GM12864 (cell line): ENCODE measurements at regions not wholly inside any gene's neighbourhood (a gene's known extent, or its start where the extent isn't known, plus 50 kb on each side); places are given as distances from the start of the nearest gene placed in this dataset.

Experiments
- DNase-seq: peaks from one replicate; pipeline ENCODE4 v3.0.0-alpha.2; 2011; ENCODE audit warnings: low read depth
- H3K4me3 ChIP-seq: 2 replicates; pipeline ENCODE4 v1.5.1; 2011; ENCODE audit warnings: mild to moderate bottlenecking, low read depth, low read length, control low read depth
- TF ChIP-seq, protein P1 (sequence below): IDR thresholded peaks from 2 replicates; pipeline ENCODE4 v1.5.1; 2011; ENCODE audit warnings: low read depth, mild to moderate bottlenecking, moderate library complexity, low read length, control low read depth, inconsistent platforms; ENCODE audit errors: missing control alignments

DNA sequence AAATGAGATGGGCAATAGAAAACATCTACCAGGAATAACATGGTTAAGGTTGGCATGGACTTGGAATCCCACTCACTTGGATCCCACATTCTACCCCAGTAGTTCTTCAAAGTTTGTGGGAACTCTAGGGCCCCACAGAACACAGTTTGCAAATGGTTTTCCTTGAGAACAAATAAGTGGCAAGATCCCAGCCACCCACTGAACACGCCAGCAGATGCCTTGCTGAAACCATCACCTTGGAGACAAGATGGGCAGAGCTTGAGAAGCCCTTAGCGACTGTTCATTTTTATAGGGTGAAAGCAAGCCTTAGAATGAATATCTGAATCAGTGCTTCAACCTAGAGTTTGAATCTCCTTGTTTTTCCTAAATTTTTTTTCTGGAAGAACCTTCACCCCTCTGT lies 349.1 kb downstream of the RPS24 start:
- TF ChIP-seq, protein P1, sequence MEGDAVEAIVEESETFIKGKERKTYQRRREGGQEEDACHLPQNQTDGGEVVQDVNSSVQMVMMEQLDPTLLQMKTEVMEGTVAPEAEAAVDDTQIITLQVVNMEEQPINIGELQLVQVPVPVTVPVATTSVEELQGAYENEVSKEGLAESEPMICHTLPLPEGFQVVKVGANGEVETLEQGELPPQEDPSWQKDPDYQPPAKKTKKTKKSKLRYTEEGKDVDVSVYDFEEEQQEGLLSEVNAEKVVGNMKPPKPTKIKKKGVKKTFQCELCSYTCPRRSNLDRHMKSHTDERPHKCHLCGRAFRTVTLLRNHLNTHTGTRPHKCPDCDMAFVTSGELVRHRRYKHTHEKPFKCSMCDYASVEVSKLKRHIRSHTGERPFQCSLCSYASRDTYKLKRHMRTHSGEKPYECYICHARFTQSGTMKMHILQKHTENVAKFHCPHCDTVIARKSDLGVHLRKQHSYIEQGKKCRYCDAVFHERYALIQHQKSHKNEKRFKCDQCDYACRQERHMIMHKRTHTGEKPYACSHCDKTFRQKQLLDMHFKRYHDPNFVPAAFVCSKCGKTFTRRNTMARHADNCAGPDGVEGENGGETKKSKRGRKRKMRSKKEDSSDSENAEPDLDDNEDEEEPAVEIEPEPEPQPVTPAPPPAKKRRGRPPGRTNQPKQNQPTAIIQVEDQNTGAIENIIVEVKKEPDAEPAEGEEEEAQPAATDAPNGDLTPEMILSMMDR: no peak
- H3K4me3 ChIP-seq: no peak overlapping the region
- no peak for DNase-seq

DNA sequence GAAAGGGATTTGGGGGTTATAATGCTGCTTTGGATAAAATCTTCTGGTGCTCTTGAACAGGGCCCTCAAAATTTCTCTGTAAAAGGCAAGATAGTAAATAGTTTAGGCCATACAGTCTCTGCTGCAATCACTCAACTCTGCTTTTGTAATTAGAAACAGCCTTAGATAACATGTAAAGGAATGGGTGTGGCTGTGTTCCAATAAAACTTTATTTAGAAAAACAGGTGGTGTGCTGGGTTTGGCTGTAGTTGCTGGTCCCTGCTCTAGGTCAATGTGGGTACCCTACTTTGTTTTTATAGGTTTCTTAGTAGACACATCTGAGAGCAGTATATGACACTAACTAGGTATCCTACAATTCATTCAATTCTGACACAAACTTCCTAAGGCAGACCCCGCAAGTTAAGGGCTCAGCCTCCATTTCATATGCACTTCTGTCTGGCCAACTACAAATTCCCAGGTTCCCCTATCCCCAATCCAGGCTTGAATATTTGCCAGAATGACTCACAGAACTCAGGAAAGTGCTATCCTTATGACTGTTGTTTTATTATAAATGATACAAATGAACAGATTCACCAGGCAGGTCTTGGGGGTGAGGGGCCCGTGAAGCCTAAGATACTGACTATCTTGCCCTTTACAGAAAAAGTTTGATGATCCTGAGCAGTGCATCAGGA lies 349.9 kb downstream of the RPS24 start:
- no peak overlapping the region for H3K4me3 ChIP-seq
- TF ChIP-seq, protein P1: no peak
- DNase-seq: no peak

DNA sequence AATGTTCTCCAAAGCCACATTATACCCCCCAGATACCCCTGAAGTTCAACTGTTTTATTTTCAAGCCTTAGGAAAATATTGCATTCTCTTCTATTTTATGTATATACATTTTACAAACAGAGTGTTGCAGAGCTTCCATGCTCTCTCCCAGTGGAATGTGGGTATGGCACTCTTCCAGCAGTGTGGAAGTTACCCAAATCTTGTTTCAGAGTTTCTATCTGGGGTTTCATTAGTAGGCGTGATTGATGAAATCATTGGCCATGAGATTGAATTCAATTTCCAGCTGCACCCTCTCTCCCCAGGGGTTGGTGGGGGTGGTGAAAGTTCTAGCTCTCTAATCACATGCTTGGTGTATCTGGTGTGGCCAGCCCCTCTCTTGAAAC lies 350.4 kb downstream of the RPS24 start:
- no peak for DNase-seq
- no peak overlapping the region for H3K4me3 ChIP-seq
- TF ChIP-seq, protein P1: no peak

DNA sequence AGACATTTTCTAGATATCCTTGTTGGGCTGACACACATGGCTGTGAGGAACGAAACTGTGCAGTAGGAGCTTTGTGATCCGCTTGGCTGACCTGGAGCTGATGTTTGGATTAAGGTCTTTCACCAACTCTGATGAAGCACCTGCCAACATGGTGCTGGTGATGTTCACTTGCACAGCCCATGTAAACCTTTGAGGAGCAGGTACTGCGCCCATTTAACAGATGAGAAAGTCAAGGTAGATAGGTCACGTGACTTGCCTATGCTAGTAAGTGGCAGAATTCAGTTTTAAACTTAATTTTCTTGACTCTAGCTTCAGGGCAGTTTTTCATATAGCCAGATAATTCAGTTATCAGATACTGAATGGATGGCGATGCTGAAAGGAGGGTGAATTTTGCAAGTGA lies 351.9 kb downstream of the RPS24 start:
- no peak overlapping the region for H3K4me3 ChIP-seq
- no peak for DNase-seq
- TF ChIP-seq, protein P1: no peak

DNA sequence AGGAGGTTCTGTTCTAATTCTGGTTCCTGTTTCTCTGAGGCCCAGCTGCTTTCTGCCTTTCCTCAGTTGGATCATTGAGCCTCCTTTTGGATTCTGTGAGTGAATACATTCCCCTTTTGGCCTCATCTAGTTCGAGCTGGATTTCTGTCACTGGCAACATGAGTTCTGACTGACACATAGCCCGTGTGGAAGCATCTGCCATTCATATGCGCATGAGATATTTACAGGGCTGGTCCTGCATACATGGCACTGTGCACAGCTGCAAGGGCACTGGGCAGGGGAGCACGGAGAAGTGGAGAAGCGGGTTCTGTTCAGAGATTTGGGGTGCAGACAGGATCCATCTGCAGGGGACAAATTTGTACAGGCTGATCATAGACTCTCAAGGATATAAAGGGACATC lies 352.8 kb downstream of the RPS24 start:
- TF ChIP-seq, protein P1: no peak
- H3K4me3 ChIP-seq: no peak overlapping the region
- DNase-seq: no peak

DNA sequence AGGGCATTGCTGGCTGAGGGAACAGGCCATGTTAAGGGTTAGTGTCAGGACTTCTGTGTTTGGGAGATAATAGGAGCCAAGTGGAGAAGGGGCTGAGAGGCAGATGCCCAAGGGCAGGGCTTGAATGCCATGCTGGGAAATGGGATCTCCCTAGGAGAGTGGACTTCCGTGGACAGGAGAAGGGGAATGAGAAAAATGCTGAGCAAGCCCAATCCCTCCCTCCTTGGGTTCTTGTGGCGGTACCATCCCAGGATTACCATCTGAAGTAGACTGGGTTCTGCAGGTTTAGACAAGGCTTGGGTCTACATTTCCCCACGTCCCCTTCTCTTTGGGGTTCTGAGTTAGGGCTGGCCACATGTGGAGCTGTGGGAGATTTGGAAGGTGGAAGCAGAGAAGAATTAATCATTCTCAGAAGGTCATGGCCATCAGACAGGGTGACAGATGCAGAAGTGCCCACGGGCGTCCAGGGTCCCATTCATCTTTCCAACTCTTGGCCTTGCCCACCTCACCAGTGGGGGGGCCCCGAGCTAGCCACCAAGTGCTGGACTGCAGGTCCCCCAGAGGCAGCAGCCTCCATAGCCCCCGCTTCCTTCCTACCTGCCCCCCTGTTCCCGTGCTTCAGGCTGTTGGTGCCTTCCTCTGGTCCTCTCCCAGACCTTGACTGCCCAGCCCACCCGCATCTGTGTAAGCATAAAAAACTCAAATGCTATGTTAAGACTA lies 354.8 kb downstream of the RPS24 start:
- DNase-seq: no peak
- TF ChIP-seq, protein P1: no peak
- H3K4me3 ChIP-seq: no peak overlapping the region

DNA sequence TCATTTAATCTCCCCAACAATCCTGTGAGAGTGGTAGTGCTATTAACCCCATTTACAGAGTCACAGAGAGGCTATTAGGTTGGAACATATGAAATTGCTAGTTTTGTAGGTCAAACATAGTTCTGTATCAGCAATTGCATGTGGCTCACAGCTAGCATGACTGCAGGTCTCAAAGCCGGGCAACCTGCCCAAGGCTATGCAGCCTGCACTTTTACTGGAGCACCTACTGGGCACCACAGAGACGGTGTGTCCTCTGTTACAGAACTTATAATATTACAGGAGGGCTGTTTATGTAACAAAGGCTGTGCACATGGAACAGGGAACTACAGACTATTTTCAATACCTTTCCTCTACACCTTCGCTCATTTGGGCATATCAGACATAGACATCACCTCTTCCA lies 355.8 kb downstream of the RPS24 start:
- no peak for DNase-seq
- H3K4me3 ChIP-seq: no peak overlapping the region
- TF ChIP-seq, protein P1: no peak
